Breast epithelium (tissue), 3 donors: ENCODE measurements at regions not wholly inside any gene's neighbourhood (a gene's known extent, or its start where the extent isn't known, plus 50 kb on each side); places are given as distances from the start of the nearest gene placed in this dataset.

Source experiments
- CTCF ChIP-seq, 3 donors: fragments of 450-650 bp; IDR thresholded peaks; one replicate each; pipeline ENCODE4 v1.5.1; 2016 to 2017; ENCODE audit warnings: antibody characterized with exemption in 3 of 3, mild to moderate bottlenecking in 3 of 3, moderate library complexity in 3 of 3
- POLR2A ChIP-seq: fragments of 450-650 bp; IDR thresholded peaks from one replicate; pipeline ENCODE4 v1.6.1; 2016; ENCODE audit warnings: antibody characterized with exemption, mild to moderate bottlenecking, moderate library complexity

- TF ChIP-seq CTCF (IDR thresholded peaks at IDR 0.05) (no peak), POLR2A (no peak)
Measured at GRCh38 chr5:56471707-56472106, 238.6 kb upstream of the ANKRD55 start.
